AG09319 (cell line): ENCODE measurements at regions not wholly inside any gene's neighbourhood (a gene's known extent, or its start where the extent isn't known, plus 50 kb on each side); places are given as distances from the start of the nearest gene placed in this dataset.

Experiments used
- DNase-seq: peaks from one replicate; pipeline ENCODE4 v3.0.0-alpha.2; 2010; ENCODE audit warnings: low read depth; ENCODE audit errors: extremely low read depth
- TF ChIP-seq, protein P1 (sequence below): IDR thresholded peaks from 2 replicates; pipeline ENCODE4 v1.5.1; 2011; ENCODE audit warnings: low read depth, mild to moderate bottlenecking, inconsistent platforms, low read length, moderate library complexity

DNA sequence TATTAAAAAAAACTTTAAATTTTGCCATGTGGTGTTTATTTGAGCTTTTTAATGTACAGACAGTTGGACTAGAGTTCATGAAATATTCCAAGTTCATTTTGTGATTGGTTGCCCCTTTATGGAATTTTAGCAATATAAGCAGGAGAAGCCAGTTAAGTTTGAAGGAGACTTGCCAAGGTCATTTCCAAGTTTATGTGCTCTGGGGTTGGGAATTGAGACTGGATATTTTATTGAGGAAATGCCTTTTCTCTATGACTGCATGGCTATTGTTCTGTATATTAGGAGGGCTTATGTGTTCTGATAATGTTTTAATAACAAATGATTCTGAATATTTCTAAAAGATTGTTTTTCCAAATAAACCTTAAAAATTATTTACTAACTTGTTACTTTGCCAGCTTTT is 67.0 kb upstream of the TCF4 start:
- DNase-seq = no peak
- TF ChIP-seq, protein P1, sequence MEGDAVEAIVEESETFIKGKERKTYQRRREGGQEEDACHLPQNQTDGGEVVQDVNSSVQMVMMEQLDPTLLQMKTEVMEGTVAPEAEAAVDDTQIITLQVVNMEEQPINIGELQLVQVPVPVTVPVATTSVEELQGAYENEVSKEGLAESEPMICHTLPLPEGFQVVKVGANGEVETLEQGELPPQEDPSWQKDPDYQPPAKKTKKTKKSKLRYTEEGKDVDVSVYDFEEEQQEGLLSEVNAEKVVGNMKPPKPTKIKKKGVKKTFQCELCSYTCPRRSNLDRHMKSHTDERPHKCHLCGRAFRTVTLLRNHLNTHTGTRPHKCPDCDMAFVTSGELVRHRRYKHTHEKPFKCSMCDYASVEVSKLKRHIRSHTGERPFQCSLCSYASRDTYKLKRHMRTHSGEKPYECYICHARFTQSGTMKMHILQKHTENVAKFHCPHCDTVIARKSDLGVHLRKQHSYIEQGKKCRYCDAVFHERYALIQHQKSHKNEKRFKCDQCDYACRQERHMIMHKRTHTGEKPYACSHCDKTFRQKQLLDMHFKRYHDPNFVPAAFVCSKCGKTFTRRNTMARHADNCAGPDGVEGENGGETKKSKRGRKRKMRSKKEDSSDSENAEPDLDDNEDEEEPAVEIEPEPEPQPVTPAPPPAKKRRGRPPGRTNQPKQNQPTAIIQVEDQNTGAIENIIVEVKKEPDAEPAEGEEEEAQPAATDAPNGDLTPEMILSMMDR = no peak

DNA sequence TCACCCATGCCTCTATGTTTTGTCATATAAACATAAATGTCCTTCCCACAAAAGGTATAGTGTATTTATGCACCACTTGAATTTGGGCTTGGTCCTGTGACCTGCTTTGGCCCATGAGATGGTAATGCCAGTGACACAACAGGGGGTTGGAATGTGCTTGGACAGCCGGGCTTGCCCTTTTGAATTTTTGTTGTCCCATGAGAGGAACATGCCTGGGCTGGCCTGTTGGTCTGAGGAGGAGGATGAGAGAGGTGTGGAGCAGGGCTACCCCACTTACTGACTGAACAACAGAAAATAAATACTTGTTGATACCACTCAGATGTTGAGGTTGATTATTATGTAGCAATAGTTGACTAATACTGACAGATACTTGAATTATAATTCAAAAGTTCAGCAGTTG is 63.2 kb upstream of the TCF4 start:
- TF ChIP-seq, protein P1 = no peak
- no peak for DNase-seq

DNA sequence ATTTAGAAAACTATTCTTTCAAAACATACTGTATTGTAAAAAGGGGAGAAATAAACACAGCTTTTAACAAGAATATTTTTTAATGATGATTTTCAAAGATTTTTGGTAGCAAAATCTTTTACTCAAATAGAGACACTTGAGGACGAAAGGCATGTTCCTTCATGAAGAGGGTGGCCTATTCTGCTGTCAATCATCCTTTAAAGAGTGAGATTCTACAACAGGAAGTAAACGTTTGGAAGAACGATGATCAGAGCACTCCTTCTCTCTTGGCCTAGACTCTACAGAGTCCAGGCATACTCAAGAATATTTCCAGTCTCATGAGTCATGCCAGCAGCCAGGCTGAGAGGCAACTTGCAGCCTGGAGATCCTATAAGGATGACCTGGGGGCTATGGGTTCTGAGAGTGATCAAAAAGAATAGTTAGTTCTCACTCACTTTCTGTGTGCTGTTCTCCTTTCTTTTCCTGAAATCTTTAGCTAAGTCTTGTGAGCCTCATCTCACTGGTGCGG is 62.4 kb upstream of the TCF4 start:
- DNase-seq = no peak
- TF ChIP-seq, protein P1 = no peak

DNA sequence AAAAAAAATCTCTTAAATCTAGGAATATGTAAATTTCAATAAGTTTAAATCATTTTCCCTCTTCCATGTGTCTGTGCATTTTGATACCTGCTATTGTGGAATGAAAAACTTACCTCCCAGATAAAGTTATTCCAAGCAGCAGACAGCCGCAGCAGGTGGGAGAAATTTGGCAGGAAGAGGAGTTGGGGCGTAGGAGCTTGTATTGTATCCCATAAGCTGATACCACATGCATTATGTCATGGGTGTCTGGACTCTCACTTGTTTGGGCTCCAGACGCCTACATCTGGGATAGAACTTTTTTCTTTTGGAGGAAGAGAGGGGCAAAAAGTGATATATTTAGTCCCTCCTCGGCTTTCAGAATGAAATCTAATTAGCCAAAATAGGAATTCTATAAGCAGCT is 59.3 kb upstream of the TCF4 start:
- TF ChIP-seq, protein P1 = no peak
- no peak for DNase-seq

DNA sequence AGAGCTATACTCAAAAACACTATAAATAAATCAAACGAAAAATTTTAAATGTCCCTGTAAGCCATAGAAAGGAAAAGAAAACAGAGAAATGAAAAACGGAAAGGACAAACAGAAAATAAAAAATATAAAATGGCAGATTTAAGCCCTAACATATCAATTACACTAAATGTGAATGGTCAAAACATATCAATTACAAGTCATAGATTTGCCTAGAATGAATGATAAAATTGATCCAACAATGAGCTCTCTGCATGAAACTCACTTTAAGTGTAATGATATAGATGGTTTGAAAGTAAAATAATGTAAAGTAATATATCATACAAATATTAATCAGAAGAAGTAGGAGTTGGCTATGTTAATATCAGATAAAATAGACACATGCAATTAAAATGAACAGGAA is 54.2 kb upstream of the TCF4 start:
- no peak for DNase-seq
- TF ChIP-seq, protein P1 = no peak

DNA sequence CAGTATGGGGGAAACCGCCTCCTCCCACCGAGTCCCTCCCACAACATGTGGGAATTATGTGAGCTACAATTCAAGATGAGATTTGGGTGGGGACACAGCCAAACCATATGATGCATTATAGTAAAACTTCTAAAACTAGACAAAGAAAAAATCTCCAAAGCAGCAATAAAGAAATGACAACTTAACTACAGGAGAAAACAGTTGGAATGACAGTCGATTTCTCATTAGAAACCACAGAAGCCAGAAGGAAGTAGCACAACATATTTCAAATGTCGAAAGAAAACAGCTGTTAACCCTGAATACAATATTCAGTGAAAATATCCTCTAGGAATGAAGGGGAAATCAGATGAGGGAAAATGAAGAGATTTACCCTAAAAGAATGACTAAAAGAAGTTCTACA is 53.5 kb upstream of the TCF4 start:
- TF ChIP-seq, protein P1 = no peak
- no peak for DNase-seq
